ENCODE measurements at regions not wholly inside any gene's neighbourhood (a gene's known extent, or its start where the extent isn't known, plus 50 kb on each side); places are given as distances from the start of the nearest gene placed in this dataset.
A peak's percentile ranks its signal among the peaks of the same experiment; 100 is the strongest.

DNA sequence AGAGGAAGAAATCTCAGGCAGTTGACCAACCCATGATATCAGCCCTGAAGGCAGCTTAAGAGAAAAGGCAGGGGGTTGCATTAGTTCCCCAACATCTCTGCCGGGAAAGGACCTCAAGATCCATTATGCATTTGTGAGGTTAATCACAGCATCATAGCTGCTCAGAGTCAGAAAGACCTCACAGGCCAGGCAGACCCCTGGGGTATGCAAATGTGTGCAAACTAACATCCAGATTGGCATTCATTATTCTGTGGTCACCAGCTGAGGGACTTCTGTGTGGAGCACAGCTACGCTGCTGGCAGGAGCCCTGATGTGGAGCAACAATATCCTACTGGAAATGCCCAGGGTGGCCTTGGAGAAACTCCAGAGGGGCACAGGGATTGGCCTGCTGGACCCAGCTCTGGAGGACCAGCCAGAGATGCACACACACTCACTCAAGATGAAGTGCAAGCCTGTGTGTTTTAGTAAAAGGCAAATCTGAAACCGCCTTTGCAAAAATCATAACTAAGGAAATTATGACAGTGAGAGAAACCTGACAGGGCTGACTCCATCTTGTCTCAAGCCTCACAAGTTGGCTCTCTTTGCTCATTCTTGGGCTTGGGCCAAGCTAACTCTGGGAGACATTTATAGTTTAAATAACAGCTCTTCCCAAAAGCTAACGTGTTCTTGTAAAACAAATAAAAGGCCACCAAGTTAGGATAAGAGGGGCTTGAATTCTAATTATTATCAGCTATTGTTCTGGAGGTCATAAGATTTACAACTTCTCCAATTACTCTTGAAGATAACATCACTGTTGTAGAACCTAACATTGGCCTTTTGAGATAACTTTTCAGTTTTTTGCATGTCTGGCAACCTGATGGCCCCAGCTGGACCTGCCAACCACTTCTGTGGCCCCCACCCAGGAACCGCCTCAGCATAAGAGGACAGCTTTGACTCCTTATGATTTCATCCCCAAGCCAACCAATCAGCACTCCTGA is 257.1 kb downstream of the UACA start:
- no peak for DNase-seq (ENCODE audit: low read depth, low spot score)

DNA sequence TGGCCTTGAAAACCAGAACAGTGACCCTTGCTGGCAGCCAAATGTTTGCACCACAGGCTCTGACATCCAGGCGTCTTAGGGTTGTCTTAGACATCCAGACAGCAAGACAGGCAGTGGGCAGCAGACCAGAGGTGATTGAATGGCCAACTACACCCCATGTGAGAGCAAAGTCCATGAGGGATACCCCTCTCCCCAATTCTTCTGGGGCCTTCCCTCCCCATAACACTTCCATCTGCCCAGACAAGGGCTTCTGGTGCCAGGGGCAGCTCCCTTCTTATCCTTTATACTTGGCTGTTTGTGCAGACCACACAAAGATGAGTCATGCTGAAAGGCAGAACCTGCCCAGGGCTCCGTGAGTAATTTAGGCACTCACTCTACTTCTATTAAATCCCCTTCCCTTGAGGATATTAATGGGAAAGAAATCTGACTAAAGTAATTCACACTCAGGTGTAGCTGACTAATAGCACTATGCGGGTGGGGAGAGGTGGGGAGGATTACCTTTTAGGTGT is 257.9 kb downstream of the UACA start:
- no peak for DNase-seq (ENCODE audit: low read depth, low spot score)

DNA sequence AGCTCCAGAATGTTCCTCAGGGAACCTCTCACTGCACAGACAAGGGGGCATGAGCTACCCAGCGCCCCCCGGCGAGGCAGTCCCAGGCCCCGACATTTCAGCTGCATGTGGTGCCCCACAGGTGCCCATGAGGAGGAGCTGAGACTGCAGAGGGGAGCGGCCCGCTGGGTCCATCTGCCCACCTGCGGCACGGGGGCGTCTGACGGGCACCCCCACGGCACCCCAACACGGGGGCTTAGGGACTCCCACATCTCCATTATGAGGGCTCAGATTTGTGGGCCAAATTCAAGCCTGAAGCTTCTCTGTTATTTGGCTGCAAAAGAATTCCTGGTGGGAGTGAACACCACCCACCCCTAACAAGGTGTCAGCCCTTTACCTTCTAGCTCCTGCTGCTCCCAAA is 258.4 kb downstream of the UACA start:
- no peak for DNase-seq (ENCODE audit: low read depth, low spot score)

DNA sequence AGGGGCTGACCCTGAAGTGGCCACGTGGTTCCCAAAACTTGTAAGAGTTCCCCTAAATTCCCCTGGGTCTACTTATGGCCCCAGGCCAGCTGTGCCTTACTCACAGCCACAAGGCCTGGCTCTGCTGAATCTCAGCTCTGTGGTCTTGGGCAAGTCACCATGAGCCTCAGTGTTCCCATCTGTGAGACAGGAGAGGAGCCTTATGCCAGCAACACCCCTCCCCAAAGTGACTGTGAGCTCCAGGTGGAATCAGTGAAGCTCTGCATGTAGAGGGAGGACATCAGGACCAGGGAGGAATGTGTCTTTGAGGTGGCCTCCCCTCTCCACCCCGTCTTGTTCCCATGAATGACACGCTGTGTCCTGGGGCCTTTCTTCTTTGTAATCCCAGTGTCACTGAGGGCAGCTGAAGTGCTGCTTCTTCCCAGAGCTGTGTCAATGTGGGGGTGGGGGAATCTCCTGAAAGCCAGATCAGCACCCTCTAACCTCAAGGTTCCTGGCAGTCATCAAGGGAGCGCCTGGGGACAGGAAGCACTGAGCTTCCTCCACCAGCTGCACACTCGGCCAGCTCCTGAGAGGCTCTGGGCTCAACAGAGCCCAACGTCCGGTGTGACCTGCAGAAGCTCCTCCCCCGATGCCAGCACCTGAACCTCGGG is 258.9 kb downstream of the UACA start:
- DNase-seq (ENCODE audit: low read depth, low spot score) = no peak

DNA sequence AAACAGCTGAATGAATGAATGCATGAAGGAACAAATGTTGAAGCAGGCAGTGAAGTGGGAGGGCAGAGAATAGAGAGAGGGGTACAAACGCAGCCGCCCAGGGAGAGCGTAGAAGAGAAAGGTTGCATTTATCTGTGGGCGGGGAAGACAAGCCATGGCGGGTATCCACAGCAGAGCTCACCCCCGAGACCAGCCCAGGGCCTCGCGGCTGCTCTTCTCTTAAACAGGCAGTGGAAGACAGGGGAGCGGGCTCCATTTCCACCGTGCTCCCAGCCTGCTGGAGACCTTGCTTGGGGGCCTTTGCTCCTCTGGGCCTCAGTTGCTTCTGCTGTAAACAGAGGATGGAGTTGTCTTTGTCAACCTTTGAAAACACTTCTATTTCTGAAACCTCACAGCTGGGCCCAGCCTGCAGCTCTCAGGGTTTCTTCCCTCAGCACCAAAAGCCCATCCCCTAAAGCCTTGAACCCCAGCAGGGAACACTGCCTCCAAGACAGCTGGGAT is 259.5 kb downstream of the UACA start:
- no peak for DNase-seq (ENCODE audit: low read depth, low spot score)

DNA sequence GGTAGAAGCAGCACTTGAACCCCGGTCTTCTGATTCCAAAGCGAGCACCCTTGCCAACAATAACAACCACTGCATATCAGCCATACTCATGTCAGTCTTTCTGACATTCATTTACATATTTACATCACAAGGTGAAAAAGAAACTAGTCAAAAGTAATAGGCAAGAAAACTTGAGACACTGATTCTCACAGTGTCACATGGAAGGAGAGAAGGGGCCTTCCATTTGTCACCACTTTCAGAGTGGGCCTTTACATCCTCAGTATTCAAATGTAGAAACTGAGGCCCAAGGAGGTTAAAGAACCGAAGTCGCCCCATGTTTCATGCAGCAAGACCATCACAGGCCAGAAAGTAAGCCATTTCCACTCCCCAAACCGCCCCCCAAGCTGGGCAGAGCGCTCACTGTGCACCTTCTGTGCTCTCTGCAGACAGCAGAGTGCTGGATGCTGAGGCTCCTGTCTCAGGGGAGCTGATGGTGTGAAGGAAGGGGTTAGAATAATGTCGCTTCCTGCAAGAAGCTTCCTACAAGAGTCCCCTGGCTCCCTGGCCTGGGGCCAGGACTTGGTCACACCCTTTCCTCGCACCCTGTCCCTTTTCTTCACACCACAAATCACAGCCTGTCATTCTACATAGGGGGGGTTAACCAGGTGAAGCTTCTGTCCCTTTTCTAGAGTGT is 260.1 kb downstream of the UACA start:
- no peak for DNase-seq (ENCODE audit: low read depth, low spot score)

DNA sequence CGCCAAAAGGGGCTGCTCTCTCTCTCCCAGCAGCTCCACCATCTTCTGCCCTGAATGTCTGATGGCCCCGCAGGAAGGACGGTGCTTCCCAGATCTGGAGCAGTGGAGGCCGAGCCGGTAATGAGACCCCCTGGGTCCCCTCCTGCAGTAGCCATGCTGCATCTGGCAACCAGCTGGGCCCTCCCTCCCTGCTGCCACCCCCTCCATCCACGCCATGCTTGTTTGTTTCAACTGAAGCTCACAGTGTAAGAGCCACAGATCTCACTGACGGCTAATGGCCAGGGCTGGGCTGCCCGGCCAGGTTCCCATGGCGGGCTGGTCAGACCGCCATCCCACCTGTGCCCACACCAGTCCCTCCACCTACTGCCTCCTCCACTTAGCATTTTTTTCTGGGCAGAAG is 260.8 kb downstream of the UACA start:
- no peak for DNase-seq (ENCODE audit: low read depth, low spot score)

DNA sequence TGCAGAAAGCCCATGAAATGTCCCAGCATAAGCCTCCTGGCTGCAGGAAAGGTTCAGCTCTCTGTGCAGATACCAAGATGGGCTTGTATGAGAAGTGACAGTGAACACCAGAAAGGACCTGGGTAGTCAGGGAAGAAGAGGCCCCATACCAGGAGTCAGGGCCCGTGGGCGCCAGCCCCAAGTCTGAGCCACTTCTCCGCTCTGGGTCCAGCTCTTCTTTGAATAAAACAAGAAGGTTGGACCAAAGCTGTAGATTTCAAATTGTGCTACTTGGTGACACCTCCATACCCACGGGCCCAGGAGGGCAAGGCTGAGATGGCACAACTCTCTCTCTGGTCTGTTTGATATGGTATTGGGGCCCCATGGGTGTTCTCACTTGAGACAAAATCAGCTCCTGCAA is 261.5 kb downstream of the UACA start:
- DNase-seq (ENCODE audit: low read depth, low spot score) = no peak

DNA sequence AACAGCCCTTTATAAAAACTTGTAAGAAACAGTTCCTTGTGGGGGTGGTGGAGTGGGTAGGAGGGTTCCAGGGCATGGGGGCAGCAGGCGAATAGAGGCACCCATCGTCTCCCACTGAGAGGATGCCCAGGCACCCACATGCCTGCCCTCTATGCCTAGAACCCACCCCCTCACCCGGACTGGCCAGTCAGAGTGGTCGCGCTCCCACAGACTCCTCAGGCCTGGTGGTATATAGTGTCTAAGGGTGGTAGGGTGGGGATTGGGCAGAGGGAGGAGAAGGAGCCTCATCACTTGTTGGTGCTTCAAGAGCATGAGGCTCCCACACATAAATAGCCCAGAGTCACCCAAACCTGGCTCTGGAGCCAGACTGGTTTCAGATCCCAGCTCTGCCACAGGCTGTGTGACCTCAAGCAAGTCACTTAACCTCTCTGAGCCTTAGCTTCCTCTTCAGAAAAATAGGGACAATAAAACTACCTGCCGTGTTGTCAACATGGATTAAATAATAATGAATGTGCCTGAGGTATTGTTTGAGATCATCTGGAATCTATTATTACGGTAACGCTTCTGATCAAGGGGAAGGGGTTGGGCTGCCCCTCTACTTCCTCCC is 262.1 kb downstream of the UACA start:
- DNase-seq (ENCODE audit: low read depth, low spot score) = no peak

DNA sequence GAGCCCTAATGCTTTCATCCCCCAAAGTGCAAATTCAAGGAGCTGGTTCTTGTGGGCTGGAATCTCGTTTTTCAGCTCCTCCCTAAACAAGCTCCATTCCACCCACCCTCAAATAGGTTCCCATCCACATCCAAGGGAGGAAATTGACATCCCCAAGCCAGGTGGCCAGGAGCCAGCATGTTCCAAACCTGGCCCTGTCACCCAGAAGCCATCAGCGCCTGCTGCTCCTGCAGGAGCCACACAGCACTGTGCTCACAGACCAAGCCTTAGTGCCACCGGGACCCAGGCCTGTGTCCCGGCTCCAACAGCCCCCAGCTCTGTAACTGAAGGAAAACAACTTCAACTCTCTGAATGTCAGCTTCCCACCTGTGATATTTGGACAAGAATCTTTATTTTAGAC is 263.6 kb downstream of the UACA start:
- DNase-seq (ENCODE audit: low read depth, low spot score) = no peak

DNA sequence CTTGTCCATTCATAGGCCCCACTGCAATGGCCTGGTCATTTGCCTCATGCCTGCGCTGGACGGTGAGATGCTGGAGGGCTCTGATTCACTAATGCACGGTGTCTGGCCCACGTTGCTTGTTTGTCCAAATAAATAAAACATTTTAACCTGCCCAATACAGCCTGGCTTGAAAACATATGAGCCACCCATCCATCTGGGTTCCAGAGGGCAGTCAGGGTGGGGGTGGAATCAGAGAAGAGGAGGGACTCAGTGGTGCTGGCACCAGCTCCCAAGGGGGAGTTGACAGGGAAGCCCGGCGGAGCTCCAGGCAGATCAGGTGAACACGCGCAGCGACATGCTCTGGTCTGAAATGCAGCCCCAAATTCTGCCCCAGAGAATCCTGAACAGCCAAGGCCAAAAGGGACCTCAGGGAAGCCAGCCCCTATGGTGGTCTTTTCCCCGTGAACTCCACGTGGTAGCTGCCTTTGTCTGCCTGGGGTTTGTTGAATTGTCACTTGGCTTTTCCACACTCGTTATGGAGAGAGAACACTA is 265.2 kb downstream of the UACA start:
- DNase-seq (ENCODE audit: low read depth, low spot score) = no peak

DNA sequence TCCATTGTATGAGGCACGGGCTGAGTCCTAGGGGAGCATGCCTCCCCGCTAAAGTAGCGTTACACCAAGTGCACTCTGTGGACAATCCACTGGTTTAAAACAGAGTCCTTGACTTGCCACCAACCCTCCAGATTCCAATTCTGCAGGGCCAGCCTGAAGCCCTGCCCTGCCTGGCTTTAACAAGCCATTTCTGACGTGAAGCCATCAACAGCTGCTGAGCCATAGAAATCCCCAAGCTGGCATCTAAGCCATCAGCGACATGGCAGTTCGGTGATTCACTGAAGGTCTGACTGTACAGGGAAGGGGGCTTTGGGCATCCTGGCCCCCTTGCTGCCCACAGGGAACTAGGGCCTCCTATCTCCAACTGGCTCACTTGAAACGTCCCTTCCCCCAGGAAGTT is 265.7 kb downstream of the UACA start:
- DNase-seq (ENCODE audit: low read depth, low spot score) = no peak

DNA sequence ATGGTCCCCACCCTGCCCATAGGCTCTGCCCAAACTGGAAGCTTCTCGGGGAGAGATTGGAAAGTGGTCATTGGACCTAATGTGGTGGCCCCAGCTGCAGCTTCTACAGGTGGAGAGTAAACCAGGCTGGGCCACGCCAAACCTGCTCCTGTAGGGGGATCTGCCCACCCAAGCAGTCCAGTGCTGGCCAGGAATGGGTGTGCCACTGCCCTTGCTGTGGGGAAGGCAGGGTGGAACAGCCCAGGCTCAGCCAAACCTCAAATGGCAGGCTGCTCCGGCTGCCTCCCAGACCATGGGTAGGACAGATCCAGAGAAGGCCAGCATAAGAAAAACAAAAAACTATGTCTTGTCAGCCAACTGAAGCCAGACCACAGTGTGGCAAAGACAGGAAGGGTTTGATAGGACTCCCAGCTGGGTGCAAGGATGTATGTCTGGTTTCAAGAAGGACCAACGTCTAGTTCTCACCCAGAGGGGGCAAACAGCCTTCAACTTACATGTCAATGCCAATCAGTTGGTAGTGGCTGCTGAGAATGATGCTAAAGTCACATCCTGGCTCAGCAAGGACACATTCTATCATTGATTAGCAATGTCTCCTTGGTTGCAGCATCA is 267.3 kb downstream of the UACA start:
- no peak for DNase-seq (ENCODE audit: low read depth, low spot score)

DNA sequence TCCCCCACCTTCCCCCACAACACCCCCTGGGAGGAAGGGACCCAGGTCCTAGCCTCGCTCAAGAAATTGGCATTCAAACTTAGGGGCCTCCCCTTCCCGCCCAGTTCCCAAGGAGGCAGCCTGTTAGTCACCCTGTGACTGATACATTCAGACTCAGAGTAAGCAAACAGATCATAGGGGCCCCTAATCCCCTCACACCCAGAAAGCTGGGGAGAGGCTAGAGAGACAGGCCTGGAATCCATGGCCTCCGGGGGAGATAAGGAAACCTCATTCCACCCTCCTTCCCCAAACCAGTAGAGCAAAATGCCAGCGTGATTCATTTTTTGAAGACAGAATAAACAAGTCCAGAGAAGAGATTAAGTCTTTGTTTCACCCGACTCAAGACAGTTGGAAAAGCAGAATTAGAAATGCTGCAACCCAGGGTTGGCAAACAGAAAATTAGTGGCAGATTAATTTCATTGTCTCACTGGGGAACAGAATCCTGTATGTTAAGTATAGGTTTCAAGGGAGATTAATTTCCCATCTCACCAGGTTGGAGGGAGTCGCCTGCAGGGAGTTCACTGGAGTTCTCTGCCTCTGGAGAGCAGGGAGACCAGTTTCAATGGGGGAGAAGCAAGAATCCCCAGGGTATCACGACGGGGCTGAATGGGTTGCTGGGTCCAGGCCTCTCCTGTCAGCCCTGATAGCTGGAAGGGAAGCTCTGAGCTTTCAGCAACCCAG is 268.3 kb downstream of the UACA start:
- no peak for DNase-seq (ENCODE audit: low read depth, low spot score)

DNA sequence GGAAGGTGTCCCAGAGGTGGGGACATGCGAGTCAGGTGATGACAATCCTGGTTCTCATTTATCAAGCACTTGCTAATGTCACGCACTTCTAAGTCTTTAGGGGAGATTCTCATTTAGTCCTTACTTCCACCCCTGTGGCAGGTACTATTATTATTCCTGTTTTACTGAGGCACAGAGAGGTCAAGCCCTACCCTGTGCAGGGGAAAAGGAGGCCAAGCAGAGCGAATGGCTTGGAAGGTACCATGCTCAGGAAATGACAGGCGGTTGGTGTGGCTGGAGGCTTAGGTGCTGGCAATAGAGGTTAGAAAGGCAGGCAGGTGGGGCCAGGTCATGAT is 268.9 kb downstream of the UACA start:
- no peak for DNase-seq (ENCODE audit: low read depth, low spot score)

DNA sequence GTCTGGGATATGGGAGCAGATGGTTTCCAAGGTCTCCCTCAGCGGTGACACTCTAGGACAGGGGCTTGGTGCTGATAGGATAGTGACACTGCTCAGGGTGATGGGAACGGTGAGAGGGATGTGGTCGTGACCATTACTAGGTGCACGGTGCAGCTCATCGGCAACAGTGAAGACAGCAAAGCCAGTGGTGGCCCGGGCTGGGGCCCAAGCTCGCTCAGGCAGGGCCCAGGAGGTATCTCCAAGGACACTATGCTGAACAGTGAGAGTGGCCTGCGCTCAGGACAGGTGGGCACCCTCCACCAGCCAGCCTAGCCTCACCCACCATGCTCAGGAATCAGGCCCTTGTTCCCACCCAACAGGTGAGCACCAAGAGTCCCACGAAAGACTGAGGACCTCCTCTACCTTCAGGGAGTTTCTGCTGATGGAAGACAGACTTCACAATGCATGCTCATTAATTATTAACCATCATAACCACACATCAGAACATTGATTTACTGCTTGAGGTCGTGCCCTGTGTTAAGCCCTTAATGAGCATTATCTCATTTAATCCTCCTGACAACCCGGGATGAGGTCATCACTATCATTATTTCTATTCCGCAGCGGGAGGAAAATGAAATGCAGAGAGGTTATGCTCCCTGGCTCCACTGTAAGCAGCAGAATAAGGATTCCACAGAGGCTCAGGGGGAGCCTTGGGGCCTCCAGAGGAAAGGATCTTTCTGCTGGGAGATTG is 269.4 kb downstream of the UACA start:
- no peak for DNase-seq (ENCODE audit: low read depth, low spot score)

DNA sequence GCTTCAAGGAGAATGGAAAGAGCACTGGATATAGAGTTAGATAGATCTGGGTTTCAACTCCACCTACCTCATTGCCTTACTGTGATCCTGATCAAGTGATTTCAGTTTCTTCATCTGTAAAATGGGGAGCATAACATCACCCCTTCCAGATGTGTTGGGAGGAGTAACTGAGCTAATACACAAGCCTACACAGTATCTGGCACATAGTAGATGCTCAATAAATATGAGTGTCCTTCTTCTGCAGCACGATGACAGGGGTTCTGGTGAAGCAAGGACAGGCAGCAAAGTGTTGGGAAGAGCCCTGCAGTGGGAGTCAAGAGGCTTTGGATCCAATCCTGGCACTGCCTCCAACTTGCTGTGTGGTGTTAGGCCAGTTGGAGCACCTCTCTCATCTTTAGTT is 270.0 kb downstream of the UACA start:
- DNase-seq (ENCODE audit: low read depth, low spot score) = no peak

DNA sequence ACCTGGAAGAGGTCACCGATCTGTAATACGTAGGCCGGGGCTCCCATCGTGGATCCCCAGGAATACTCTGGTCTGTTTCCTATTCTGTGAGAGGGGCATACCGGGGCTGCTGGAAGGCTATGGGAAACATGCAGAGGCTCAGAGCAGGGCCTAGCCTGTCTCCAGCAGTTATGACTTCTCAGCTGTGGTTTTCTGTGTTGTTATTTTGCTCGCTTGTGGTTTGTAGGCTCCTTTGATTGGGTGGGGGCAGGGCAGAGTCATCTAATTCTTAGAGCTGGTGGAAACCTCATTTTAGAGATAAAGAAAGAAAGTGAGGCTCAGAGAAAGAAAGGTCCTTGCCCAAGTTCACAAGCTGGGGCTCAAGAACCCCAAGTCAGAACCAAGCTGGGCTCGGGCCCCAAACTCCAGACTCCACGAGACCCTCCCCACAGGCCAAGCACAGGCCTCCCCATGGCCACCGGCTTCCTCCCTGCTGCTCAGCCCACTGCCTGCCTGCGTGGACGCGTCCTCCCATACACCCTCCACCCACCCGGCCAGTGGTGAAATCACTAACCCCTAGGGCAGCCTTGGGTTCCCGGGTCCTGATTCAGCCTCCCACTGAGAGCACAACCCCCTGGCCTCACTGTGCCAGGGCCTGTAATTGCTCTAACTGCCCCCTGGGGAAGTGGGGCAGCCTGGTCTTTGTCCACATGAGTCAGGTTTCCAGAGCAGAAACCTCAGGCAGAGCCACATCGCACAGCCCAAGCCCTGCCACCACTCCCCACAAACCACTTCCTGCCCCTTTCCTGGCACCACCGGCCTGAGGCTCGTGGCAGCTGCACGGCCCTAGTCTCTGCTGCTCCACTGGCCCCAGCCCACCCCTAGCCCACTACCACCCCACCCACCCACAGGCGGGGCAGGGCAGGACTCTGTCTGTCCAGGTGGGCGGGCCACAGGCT is 270.8 kb downstream of the UACA start:
- peak; percentile 30 for DNase-seq (ENCODE audit: low read depth, low spot score)

DNA sequence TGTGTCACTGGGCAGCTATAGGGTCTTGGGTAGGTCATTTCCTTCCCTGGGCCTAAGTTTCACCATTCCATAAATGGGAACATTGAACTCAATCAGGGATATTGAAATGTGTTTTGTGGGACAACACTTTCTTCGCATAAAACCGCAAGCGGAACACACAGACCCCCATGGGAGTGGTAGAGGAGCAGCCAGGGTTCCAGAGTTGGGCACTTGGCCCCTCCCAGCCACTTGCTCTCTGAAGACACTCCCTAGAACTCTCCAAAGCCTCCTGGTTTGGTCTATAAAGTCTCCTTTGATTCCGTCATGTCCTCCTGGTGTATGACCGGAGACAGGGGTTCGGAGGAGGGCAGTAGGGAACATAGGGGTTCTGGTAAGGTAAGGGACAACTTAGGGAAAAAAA is 271.7 kb downstream of the UACA start:
- no peak for DNase-seq (ENCODE audit: low read depth, low spot score)

All from activated naive CD8-positive, alpha-beta T cell treated with anti-CD3 and anti-CD28 coated beads, Interleukin-2, amount 50 U/mL, for 16 hours (primary cell).